Transverse colon (tissue), 4 donors: ENCODE measurements at regions not wholly inside any gene's neighbourhood (a gene's known extent, or its start where the extent isn't known, plus 50 kb on each side); places are given as distances from the start of the nearest gene placed in this dataset.

Source experiments
- CTCF ChIP-seq, 5 experiments: fragments of 200-600 bp in 3 of 5; fragments of 450-650 bp in 2 of 5; sonication (generic) in 3 of 5; IDR thresholded peaks; 1 replicate in 2 of 5; 2 replicates in 3 of 5; pipeline ENCODE4 v1.5.1; 2016 to 2017; ENCODE audit warnings: antibody characterized with exemption in 5 of 5, inconsistent platforms in 3 of 5, mild to moderate bottlenecking in 2 of 5, moderate library complexity in 1 of 5
- EP300 ChIP-seq: sonication (generic); formaldehyde crosslinking; IDR thresholded peaks from one replicate; pipeline ENCODE4 v1.6.1; 2017; ENCODE audit warnings: antibody characterized with exemption, low read depth
- POLR2A ChIP-seq: fragments of 450-650 bp; IDR thresholded peaks from one replicate; pipeline ENCODE4 v1.6.1; 2016; ENCODE audit warnings: antibody characterized with exemption, mild to moderate bottlenecking, moderate library complexity
- POLR2AphosphoS5 ChIP-seq, 3 donors: sonication (generic); formaldehyde crosslinking; IDR thresholded peaks; one replicate each; pipeline ENCODE4 v1.6.1; 2016; ENCODE audit warnings: antibody characterized with exemption in 3 of 3

GRCh38 chr4:34373456-34373855, 1870.9 kb downstream of the ARAP2 start:
- TF ChIP-seq CTCF (IDR thresholded peaks at IDR 0.05) (no peak), POLR2AphosphoS5 (IDR thresholded peaks at IDR 0.05) (no peak), EP300 (no peak), POLR2A (no peak)
